KMS-11 (cell line): ENCODE measurements at regions not wholly inside any gene's neighbourhood (a gene's known extent, or its start where the extent isn't known, plus 50 kb on each side); places are given as distances from the start of the nearest gene placed in this dataset.

ENCODE experiments used
- H2AFZ ChIP-seq: fragments of 200-600 bp; sonication (generic); 2 replicates; pipeline ENCODE4 v1.6.1; 2016; ENCODE audit warnings: antibody characterized with exemption, mixed run types, low read depth
- H3K27ac ChIP-seq: fragments of 200-600 bp; sonication (generic); 2 replicates; pipeline ENCODE4 v1.6.1; 2016; ENCODE audit warnings: mild to moderate bottlenecking, mixed run types
- H3K27me3 ChIP-seq: fragments of 200-600 bp; sonication (generic); 2 replicates; pipeline ENCODE4 v1.6.1; 2017; ENCODE audit warnings: mild to moderate bottlenecking, low read depth, mixed run types, moderate library complexity; ENCODE audit not compliant: insufficient read depth
- H3K36me3 ChIP-seq: fragments of 200-600 bp; sonication (generic); 2 replicates; pipeline ENCODE4 v1.6.1; 2017; ENCODE audit warnings: mild to moderate bottlenecking, mixed run types; ENCODE audit not compliant: insufficient read depth
- H3K4me1 ChIP-seq: fragments of 200-600 bp; sonication (generic); 2 replicates; pipeline ENCODE4 v1.6.1; 2016; ENCODE audit warnings: mild to moderate bottlenecking, low read depth, mixed run types; ENCODE audit not compliant: poor library complexity, severe bottlenecking
- H3K4me2 ChIP-seq: fragments of 200-600 bp; sonication (generic); 2 replicates; pipeline ENCODE4 v1.7.0; 2016; ENCODE audit warnings: mild to moderate bottlenecking, mixed run types
- H3K4me3 ChIP-seq: fragments of 200-600 bp; sonication (generic); IDR thresholded peaks from 2 replicates; pipeline ENCODE4 v1.6.1; 2017; ENCODE audit warnings: low read depth, low read length, mixed read lengths; ENCODE audit not compliant: insufficient read depth
- H3K79me2 ChIP-seq: fragments of 200-600 bp; sonication (generic); 2 replicates; pipeline ENCODE4 v1.6.1; 2016; ENCODE audit warnings: low read depth, mixed run types; ENCODE audit not compliant: insufficient read depth
- H3K9ac ChIP-seq: fragments of 200-600 bp; sonication (generic); 2 replicates; pipeline ENCODE4 v1.6.1; 2016; ENCODE audit warnings: mild to moderate bottlenecking, mixed run types
- H4K20me1 ChIP-seq: fragments of 200-600 bp; sonication (generic); 2 replicates; pipeline ENCODE4 v1.6.1; 2016; ENCODE audit warnings: mild to moderate bottlenecking, mixed run types; ENCODE audit not compliant: insufficient read depth
- TF ChIP-seq, protein P1 (sequence below): fragments of 200-600 bp; sonication (generic); conservative IDR thresholded peaks from 2 replicates; pipeline ENCODE4 v1.6.1; 2017; ENCODE audit warnings: low read depth, mild to moderate bottlenecking, antibody characterized with exemption, low read length, moderate library complexity, mixed read lengths

GRCh38 chr11:120024586-120024985 is 113.3 kb downstream of the TRIM29 start:
- H3K4me1 ChIP-seq: no peaks in the 10 kb centered on the region
- H3K36me3 ChIP-seq: no peaks in the 10 kb centered on the region
- H3K4me3 ChIP-seq: no peak overlapping the region
- no peaks in the 10 kb centered on the region for H3K79me2 ChIP-seq
- no peak overlapping the region for H3K9ac ChIP-seq
- no peak overlapping the region for H3K4me2 ChIP-seq
- H3K27ac ChIP-seq: no peak overlapping the region
- TF ChIP-seq, protein P1, sequence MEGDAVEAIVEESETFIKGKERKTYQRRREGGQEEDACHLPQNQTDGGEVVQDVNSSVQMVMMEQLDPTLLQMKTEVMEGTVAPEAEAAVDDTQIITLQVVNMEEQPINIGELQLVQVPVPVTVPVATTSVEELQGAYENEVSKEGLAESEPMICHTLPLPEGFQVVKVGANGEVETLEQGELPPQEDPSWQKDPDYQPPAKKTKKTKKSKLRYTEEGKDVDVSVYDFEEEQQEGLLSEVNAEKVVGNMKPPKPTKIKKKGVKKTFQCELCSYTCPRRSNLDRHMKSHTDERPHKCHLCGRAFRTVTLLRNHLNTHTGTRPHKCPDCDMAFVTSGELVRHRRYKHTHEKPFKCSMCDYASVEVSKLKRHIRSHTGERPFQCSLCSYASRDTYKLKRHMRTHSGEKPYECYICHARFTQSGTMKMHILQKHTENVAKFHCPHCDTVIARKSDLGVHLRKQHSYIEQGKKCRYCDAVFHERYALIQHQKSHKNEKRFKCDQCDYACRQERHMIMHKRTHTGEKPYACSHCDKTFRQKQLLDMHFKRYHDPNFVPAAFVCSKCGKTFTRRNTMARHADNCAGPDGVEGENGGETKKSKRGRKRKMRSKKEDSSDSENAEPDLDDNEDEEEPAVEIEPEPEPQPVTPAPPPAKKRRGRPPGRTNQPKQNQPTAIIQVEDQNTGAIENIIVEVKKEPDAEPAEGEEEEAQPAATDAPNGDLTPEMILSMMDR: no peak
- no peak overlapping the region for H2AFZ ChIP-seq
- no peaks in the 10 kb centered on the region for H4K20me1 ChIP-seq
- H3K27me3 ChIP-seq: no peaks in the 10 kb centered on the region

- H3K9ac ChIP-seq: no peak overlapping the region
- no peak overlapping the region for H3K4me3 ChIP-seq
- H4K20me1 ChIP-seq: no peaks in the 10 kb centered on the region
- no peak overlapping the region for H2AFZ ChIP-seq
- no peaks in the 10 kb centered on the region for H3K79me2 ChIP-seq
- TF ChIP-seq, protein P1: no peak
- H3K4me2 ChIP-seq: no peak overlapping the region
- no peaks in the 10 kb centered on the region for H3K4me1 ChIP-seq
- no peak overlapping the region for H3K27ac ChIP-seq
- no peaks in the 10 kb centered on the region for H3K27me3 ChIP-seq
- no peaks in the 10 kb centered on the region for H3K36me3 ChIP-seq
Measured at GRCh38 chr11:120024046-120024445, 113.9 kb downstream of the TRIM29 start.

- Histone ChIP-seq H3K79me2 (no peaks in the 10 kb centered on the region), H4K20me1 (no peaks in the 10 kb centered on the region), H3K4me3 (no peak overlapping the region), H3K4me2 (no peak overlapping the region), H3K4me1 (no peaks in the 10 kb centered on the region), H3K9ac (no peak overlapping the region), H3K36me3 (no peaks in the 10 kb centered on the region), H3K27me3 (no peaks in the 10 kb centered on the region), H3K27ac (no peak overlapping the region), H2AFZ (no peak overlapping the region)
- TF ChIP-seq, protein P1: no peak
Measured at GRCh38 chr11:120023551-120023950, 114.4 kb downstream of the TRIM29 start.

DNA sequence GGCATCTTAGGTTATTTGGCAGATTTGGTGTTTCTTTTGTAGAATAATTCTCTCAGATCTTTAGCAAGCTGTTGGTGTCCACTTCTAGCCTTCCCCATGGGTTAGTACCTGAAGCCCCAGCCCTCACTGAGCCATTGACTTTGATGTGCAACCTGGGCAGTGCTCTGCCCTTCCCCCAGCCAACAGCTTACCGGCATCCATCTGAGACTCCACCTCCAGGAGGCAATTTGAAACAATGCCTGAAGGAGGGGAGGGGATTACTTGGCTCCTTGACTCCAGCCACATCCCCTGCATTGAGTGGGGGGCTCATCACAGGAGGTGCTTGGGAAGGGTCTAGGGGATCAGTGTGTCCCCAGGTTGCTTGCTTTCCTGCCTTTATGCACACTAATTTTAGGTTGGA is 114.8 kb downstream of the TRIM29 start:
- no peak overlapping the region for H3K27ac ChIP-seq
- H2AFZ ChIP-seq: no peak overlapping the region
- no peak overlapping the region for H3K9ac ChIP-seq
- no peak overlapping the region for H3K4me3 ChIP-seq
- H3K79me2 ChIP-seq: no peaks in the 10 kb centered on the region
- no peaks in the 10 kb centered on the region for H3K27me3 ChIP-seq
- no peaks in the 10 kb centered on the region for H3K36me3 ChIP-seq
- no peak overlapping the region for H3K4me2 ChIP-seq
- H3K4me1 ChIP-seq: no peaks in the 10 kb centered on the region
- no peaks in the 10 kb centered on the region for H4K20me1 ChIP-seq
- TF ChIP-seq, protein P1: no peak
